Limb (tissue), 2 donors: ENCODE measurements at regions not wholly inside any gene's neighbourhood (a gene's known extent, or its start where the extent isn't known, plus 50 kb on each side); places are given as distances from the start of the nearest gene placed in this dataset.

Experiments used
- DNase-seq, 2 donors: peaks; one replicate each; pipeline ENCODE4 v3.0.0-alpha.2; 2016; ENCODE audit errors: extremely low spot score in 2 of 2

GRCh38 chr11:128330203-128330602 is 257.2 kb downstream of the ETS1 start:
- DNase-seq: no peak

GRCh38 chr11:128328955-128329551 is 258.3 kb downstream of the ETS1 start:
- DNase-seq: no peak

- no peak for DNase-seq
Measured at GRCh38 chr11:128327274-128327673, 260.1 kb downstream of the ETS1 start.

- DNase-seq: no peak
Measured at GRCh38 chr11:128326791-128327190, 260.6 kb downstream of the ETS1 start.

GRCh38 chr11:128324531-128325141 is 262.7 kb downstream of the ETS1 start:
- DNase-seq: no peak

- DNase-seq: no peak
Measured at GRCh38 chr11:128324051-128324481, 263.3 kb downstream of the ETS1 start.

- DNase-seq: no peak
Measured at GRCh38 chr11:128323381-128323780, 264.0 kb downstream of the ETS1 start.

GRCh38 chr11:128318856-128319474 is 268.4 kb downstream of the ETS1 start:
- no peak for DNase-seq

GRCh38 chr11:128316541-128317227 is 270.7 kb downstream of the ETS1 start:
- DNase-seq: no peak

GRCh38 chr11:128315933-128316332 is 271.4 kb downstream of the ETS1 start:
- no peak for DNase-seq

GRCh38 chr11:128313931-128314330 is 273.4 kb downstream of the ETS1 start:
- DNase-seq: no peak

GRCh38 chr11:128311742-128312719 is 275.3 kb downstream of the ETS1 start:
- DNase-seq: no peak

- no peak for DNase-seq
Measured at GRCh38 chr11:128310676-128311445, 276.5 kb downstream of the ETS1 start.

GRCh38 chr11:128310005-128310404 is 277.4 kb downstream of the ETS1 start:
- DNase-seq: no peak

GRCh38 chr11:128308794-128309193 is 278.6 kb downstream of the ETS1 start:
- DNase-seq: no peak

GRCh38 chr11:128305588-128305987 is 281.8 kb downstream of the ETS1 start:
- DNase-seq: no peak

- DNase-seq: no peak
Measured at GRCh38 chr11:128304666-128305485, 282.5 kb downstream of the ETS1 start.

- no peak for DNase-seq
Measured at GRCh38 chr11:128304116-128304515, 283.2 kb downstream of the ETS1 start.

GRCh38 chr11:128303383-128303782 is 284.0 kb downstream of the ETS1 start:
- DNase-seq: no peak
